ENCODE measurements at regions not wholly inside any gene's neighbourhood (a gene's known extent, or its start where the extent isn't known, plus 50 kb on each side); places are given as distances from the start of the nearest gene placed in this dataset.
"Not testable (repeated sequence)": the region's sequence is repeated elsewhere in the genome, so short reads cannot be mapped to it uniquely, and the experiment has no call there.

GRCh38 chr20:30949761-30950160 lies 307.7 kb upstream of the DEFB115 start:
- Histone ChIP-seq H3K4me1 (ENCODE audit: control insufficient read depth in 2 of 2, insufficient read depth in 1 of 2, low read depth in 1 of 2, low read length in 2 of 2) (no peaks in the 10 kb centered on the region), H4K91ac (ENCODE audit: low read depth, low read length, poor library complexity) (no peak overlapping the region), H3K14ac (ENCODE audit: low read length) (no peak overlapping the region), H2AK5ac (ENCODE audit: low read depth, low read length) (no peak overlapping the region), H3K4me2 (ENCODE audit: insufficient read depth, low read length, poor library complexity, severe bottlenecking) (no peak overlapping the region), H2BK5ac (ENCODE audit: low read length) (no peak overlapping the region), H3K9ac (ENCODE audit: low read depth, low read length, poor library complexity) (no peak overlapping the region), H2BK120ac (ENCODE audit: low read depth, low read length) (no peak overlapping the region), H3K23ac (ENCODE audit: low read depth, low read length, poor library complexity) (no peak overlapping the region), H2BK15ac (ENCODE audit: low read length) (no peak overlapping the region), H3K79me1 (ENCODE audit: low read depth, low read length) (no peaks in the 10 kb centered on the region), H4K8ac (ENCODE audit: low read depth, low read length) (no peak overlapping the region), H2AFZ (ENCODE audit: low read length) (no peak overlapping the region), H3K9me3 (replicated peaks in 1 of 2; ENCODE audit: control insufficient read depth in 2 of 2, insufficient read depth in 1 of 2, low read depth in 1 of 2, low read length in 2 of 2) (no peaks in the 10 kb centered on the region), H3K36me3 (replicated peaks in 1 of 2; ENCODE audit: control insufficient read depth in 2 of 2, insufficient read depth in 2 of 2, low read length in 2 of 2) (no peaks in the 10 kb centered on the region), H2BK12ac (ENCODE audit: low read length) (no peak overlapping the region), H3K27ac (replicated peaks; ENCODE audit: low read length) (no peak overlapping the region), H3K18ac (ENCODE audit: low read length) (no peak overlapping the region), H3K4ac (ENCODE audit: low read length) (no peak overlapping the region), H3K27me3 (ENCODE audit: control insufficient read depth in 3 of 3, insufficient read depth in 3 of 3, low read depth in 1 of 3, low read length in 3 of 3) (no peaks in the 10 kb centered on the region), H3K4me3 (ENCODE audit: low read length in 2 of 2) (no peak overlapping the region)
- DNase-seq (ENCODE audit: low spot score) = no peak
- WGBS, 2 donors (ENCODE audit: extremely low coverage in 2 of 2, insufficient read length in 2 of 2, insufficient replicate concordance in 1 of 2) = no CpG with 5 or more reads among the region's 13 CpGs

GRCh38 chr20:30951088-30951487 lies 306.4 kb upstream of the DEFB115 start:
- H2BK5ac ChIP-seq (ENCODE audit: low read length); H3K36me3 ChIP-seq (replicated peaks in 1 of 2; ENCODE audit: control insufficient read depth in 2 of 2, insufficient read depth in 2 of 2, low read length in 2 of 2); H3K9me3 ChIP-seq (replicated peaks in 1 of 2; ENCODE audit: control insufficient read depth in 2 of 2, insufficient read depth in 1 of 2, low read depth in 1 of 2, low read length in 2 of 2); H3K18ac ChIP-seq (ENCODE audit: low read length); H3K4ac ChIP-seq (ENCODE audit: low read length); H3K23ac ChIP-seq (ENCODE audit: low read depth, low read length, poor library complexity); H2BK120ac ChIP-seq (ENCODE audit: low read depth, low read length); H2AFZ ChIP-seq (ENCODE audit: low read length); H3K4me1 ChIP-seq (ENCODE audit: control insufficient read depth in 2 of 2, insufficient read depth in 1 of 2, low read depth in 1 of 2, low read length in 2 of 2); H2BK12ac ChIP-seq (ENCODE audit: low read length); H4K91ac ChIP-seq (ENCODE audit: low read depth, low read length, poor library complexity); H3K79me1 ChIP-seq (ENCODE audit: low read depth, low read length); H3K4me3 ChIP-seq (ENCODE audit: low read length in 2 of 2); H4K8ac ChIP-seq (ENCODE audit: low read depth, low read length); H3K4me2 ChIP-seq (ENCODE audit: insufficient read depth, low read length, poor library complexity, severe bottlenecking); H3K27me3 ChIP-seq (ENCODE audit: control insufficient read depth in 3 of 3, insufficient read depth in 3 of 3, low read depth in 1 of 3, low read length in 3 of 3); DNase-seq (ENCODE audit: low spot score); H3K27ac ChIP-seq (replicated peaks; ENCODE audit: low read length); H2BK15ac ChIP-seq (ENCODE audit: low read length); H2AK5ac ChIP-seq (ENCODE audit: low read depth, low read length); H3K9ac ChIP-seq (ENCODE audit: low read depth, low read length, poor library complexity); H3K14ac ChIP-seq (ENCODE audit: low read length): not testable (repeated sequence)
- WGBS, 2 donors (ENCODE audit: extremely low coverage in 2 of 2, insufficient read length in 2 of 2, insufficient replicate concordance in 1 of 2) = no CpG with 5 or more reads among the region's 3 CpGs

GRCh38 chr20:30956649-30957048 lies 300.8 kb upstream of the DEFB115 start:
- H3K36me3 ChIP-seq (replicated peaks in 1 of 2; ENCODE audit: control insufficient read depth in 2 of 2, insufficient read depth in 2 of 2, low read length in 2 of 2); H3K27ac ChIP-seq (replicated peaks; ENCODE audit: low read length); H4K91ac ChIP-seq (ENCODE audit: low read depth, low read length, poor library complexity); H3K4me1 ChIP-seq (ENCODE audit: control insufficient read depth in 2 of 2, insufficient read depth in 1 of 2, low read depth in 1 of 2, low read length in 2 of 2); H3K23ac ChIP-seq (ENCODE audit: low read depth, low read length, poor library complexity); H2BK120ac ChIP-seq (ENCODE audit: low read depth, low read length); H2BK5ac ChIP-seq (ENCODE audit: low read length); H4K8ac ChIP-seq (ENCODE audit: low read depth, low read length); H2BK12ac ChIP-seq (ENCODE audit: low read length); H3K14ac ChIP-seq (ENCODE audit: low read length); H3K9ac ChIP-seq (ENCODE audit: low read depth, low read length, poor library complexity); H3K4me3 ChIP-seq (ENCODE audit: low read length in 2 of 2); H3K79me1 ChIP-seq (ENCODE audit: low read depth, low read length); H2BK15ac ChIP-seq (ENCODE audit: low read length); H3K4ac ChIP-seq (ENCODE audit: low read length); H3K27me3 ChIP-seq (ENCODE audit: control insufficient read depth in 3 of 3, insufficient read depth in 3 of 3, low read depth in 1 of 3, low read length in 3 of 3); H3K18ac ChIP-seq (ENCODE audit: low read length); H3K4me2 ChIP-seq (ENCODE audit: insufficient read depth, low read length, poor library complexity, severe bottlenecking); H2AK5ac ChIP-seq (ENCODE audit: low read depth, low read length); DNase-seq (ENCODE audit: low spot score); H3K9me3 ChIP-seq (replicated peaks in 1 of 2; ENCODE audit: control insufficient read depth in 2 of 2, insufficient read depth in 1 of 2, low read depth in 1 of 2, low read length in 2 of 2); H2AFZ ChIP-seq (ENCODE audit: low read length): not testable (repeated sequence)
- no CpG with 5 or more reads among the region's 3 CpGs for WGBS, 2 donors (ENCODE audit: extremely low coverage in 2 of 2, insufficient read length in 2 of 2, insufficient replicate concordance in 1 of 2)

- H3K14ac ChIP-seq (ENCODE audit: low read length); H4K8ac ChIP-seq (ENCODE audit: low read depth, low read length); H2AFZ ChIP-seq (ENCODE audit: low read length); H2BK120ac ChIP-seq (ENCODE audit: low read depth, low read length); H2BK5ac ChIP-seq (ENCODE audit: low read length); H3K23ac ChIP-seq (ENCODE audit: low read depth, low read length, poor library complexity); H3K27ac ChIP-seq (replicated peaks; ENCODE audit: low read length); H3K9me3 ChIP-seq (replicated peaks in 1 of 2; ENCODE audit: control insufficient read depth in 2 of 2, insufficient read depth in 1 of 2, low read depth in 1 of 2, low read length in 2 of 2); H3K36me3 ChIP-seq (replicated peaks in 1 of 2; ENCODE audit: control insufficient read depth in 2 of 2, insufficient read depth in 2 of 2, low read length in 2 of 2); H3K4ac ChIP-seq (ENCODE audit: low read length); H3K79me1 ChIP-seq (ENCODE audit: low read depth, low read length); H2BK12ac ChIP-seq (ENCODE audit: low read length); DNase-seq (ENCODE audit: low spot score); H3K27me3 ChIP-seq (ENCODE audit: control insufficient read depth in 3 of 3, insufficient read depth in 3 of 3, low read depth in 1 of 3, low read length in 3 of 3); H4K91ac ChIP-seq (ENCODE audit: low read depth, low read length, poor library complexity); H3K4me3 ChIP-seq (ENCODE audit: low read length in 2 of 2); H2AK5ac ChIP-seq (ENCODE audit: low read depth, low read length); H3K4me2 ChIP-seq (ENCODE audit: insufficient read depth, low read length, poor library complexity, severe bottlenecking); H3K18ac ChIP-seq (ENCODE audit: low read length); H3K9ac ChIP-seq (ENCODE audit: low read depth, low read length, poor library complexity); H3K4me1 ChIP-seq (ENCODE audit: control insufficient read depth in 2 of 2, insufficient read depth in 1 of 2, low read depth in 1 of 2, low read length in 2 of 2); H2BK15ac ChIP-seq (ENCODE audit: low read length): not testable (repeated sequence)
Observed at GRCh38 chr20:30959208-30959607, 298.3 kb upstream of the DEFB115 start.

Data from neuronal stem cell (in vitro differentiated cells).